Femur (tissue), 1 donor: ENCODE measurements at regions not wholly inside any gene's neighbourhood (a gene's known extent, or its start where the extent isn't known, plus 50 kb on each side); places are given as distances from the start of the nearest gene placed in this dataset.
"Not testable (repeated sequence)": the region's sequence is repeated elsewhere in the genome, so short reads cannot be mapped to it uniquely, and the experiment has no call there.

ENCODE experiments used
- DNase-seq: peaks from one replicate; pipeline ENCODE4 v3.0.0-alpha.2; 2017

GRCh38 chr2:163066085-163066484 lies 227.5 kb upstream of the KCNH7 start:
- no peak for DNase-seq

- DNase-seq: no peak
Observed at GRCh38 chr2:163062524-163062923, 224.0 kb upstream of the KCNH7 start.

GRCh38 chr2:163046615-163047014 lies 208.0 kb upstream of the KCNH7 start:
- DNase-seq: no peak

GRCh38 chr2:163045830-163046229 lies 207.3 kb upstream of the KCNH7 start:
- DNase-seq: no peak

- no peak for DNase-seq
Observed at GRCh38 chr2:163044114-163044513, 205.5 kb upstream of the KCNH7 start.

- DNase-seq: no peak
Observed at GRCh38 chr2:163043201-163043600, 204.6 kb upstream of the KCNH7 start.

- no peak for DNase-seq
Observed at GRCh38 chr2:163039266-163039665, 200.7 kb upstream of the KCNH7 start.

- no peak for DNase-seq
Observed at GRCh38 chr2:163028807-163029206, 190.2 kb upstream of the KCNH7 start.

GRCh38 chr2:163026136-163026775 lies 187.7 kb upstream of the KCNH7 start:
- DNase-seq: not testable (repeated sequence)

- not testable (repeated sequence) for DNase-seq
Observed at GRCh38 chr2:163016882-163017281, 178.3 kb upstream of the KCNH7 start.

- DNase-seq: no peak
Observed at GRCh38 chr2:163011000-163011399, 172.4 kb upstream of the KCNH7 start.

GRCh38 chr2:163008642-163009041 lies 170.1 kb upstream of the KCNH7 start:
- no peak for DNase-seq

- no peak for DNase-seq
Observed at GRCh38 chr2:162994718-162995117, 156.2 kb upstream of the KCNH7 start.

GRCh38 chr2:162992828-162993227 lies 154.3 kb upstream of the KCNH7 start:
- no peak for DNase-seq

- DNase-seq: no peak
Observed at GRCh38 chr2:162989507-162989906, 150.9 kb upstream of the KCNH7 start.

GRCh38 chr2:162974771-162975170 lies 136.2 kb upstream of the KCNH7 start:
- DNase-seq: no peak

- no peak for DNase-seq
Observed at GRCh38 chr2:162972383-162972782, 133.8 kb upstream of the KCNH7 start.

GRCh38 chr2:162968306-162968705 lies 129.7 kb upstream of the KCNH7 start:
- DNase-seq: no peak

GRCh38 chr2:162967811-162968210 lies 129.2 kb upstream of the KCNH7 start:
- DNase-seq: no peak

- no peak for DNase-seq
Observed at GRCh38 chr2:162967147-162967546, 128.6 kb upstream of the KCNH7 start.

GRCh38 chr2:162965191-162965590 lies 126.6 kb upstream of the KCNH7 start:
- no peak for DNase-seq

GRCh38 chr2:162964513-162964912 lies 125.9 kb upstream of the KCNH7 start:
- no peak for DNase-seq

- DNase-seq: no peak
Observed at GRCh38 chr2:162963156-162963555, 124.6 kb upstream of the KCNH7 start.

- no peak for DNase-seq
Observed at GRCh38 chr2:162945785-162946184, 107.2 kb upstream of the KCNH7 start.

- DNase-seq: no peak
Observed at GRCh38 chr2:162938387-162938786, 99.8 kb upstream of the KCNH7 start.
